HG02938 (cell line): ENCODE measurements at regions not wholly inside any gene's neighbourhood (a gene's known extent, or its start where the extent isn't known, plus 50 kb on each side); places are given as distances from the start of the nearest gene placed in this dataset.

ENCODE experiments used
- ATAC-seq: cut with Tn5 transposase; IDR thresholded peaks from one replicate; pipeline ENCODE4 v1.9.1; 2021; ENCODE audit warnings: mild to moderate bottlenecking, moderate library complexity; ENCODE audit not compliant: unreplicated experiment

DNA sequence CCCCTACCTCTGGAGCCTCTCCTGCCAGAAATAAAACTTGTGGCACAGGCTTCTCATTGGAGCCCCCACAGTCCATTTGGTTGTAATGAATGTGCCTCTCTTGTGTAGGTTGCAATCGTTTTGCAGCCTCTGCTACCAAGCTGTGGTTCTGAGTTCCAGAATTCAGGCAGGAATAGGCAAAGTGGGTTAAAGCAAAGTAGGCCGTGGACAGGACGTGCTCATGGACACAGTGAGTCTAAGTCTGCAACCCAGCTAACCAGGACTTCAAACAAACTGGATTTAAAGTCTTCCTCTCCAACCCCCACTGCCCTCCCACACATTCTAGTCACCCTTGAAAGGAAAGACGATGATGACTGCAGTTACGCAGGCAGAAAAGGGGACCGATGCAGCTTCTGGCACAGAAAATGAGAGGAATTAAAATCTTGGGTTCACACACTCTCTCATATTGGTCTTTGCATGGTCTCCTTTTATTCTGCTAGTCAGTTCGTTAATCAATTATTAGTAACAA, 260.0 kb downstream of the PIK3R1 start:
- no peak for ATAC-seq

DNA sequence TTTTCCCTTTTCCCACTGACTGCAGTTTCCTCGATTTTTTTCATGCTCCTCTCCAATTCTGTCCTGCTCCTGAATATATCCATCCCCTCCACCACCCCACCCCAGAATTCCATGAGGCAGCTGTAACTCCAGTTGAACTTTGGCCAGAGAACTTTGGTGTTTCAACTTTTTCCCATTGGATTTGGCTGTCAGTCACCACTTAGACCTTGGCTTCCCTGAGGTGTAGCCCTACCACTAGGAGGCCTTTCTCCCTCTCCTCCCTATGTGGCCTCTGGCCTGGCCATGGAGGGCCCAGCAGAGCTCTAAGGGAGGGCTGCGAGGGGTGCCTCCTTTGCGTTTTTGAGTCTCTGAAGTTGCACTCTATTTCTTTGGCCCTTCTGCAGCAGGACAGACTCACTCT, 261.3 kb downstream of the PIK3R1 start:
- no peak for ATAC-seq

DNA sequence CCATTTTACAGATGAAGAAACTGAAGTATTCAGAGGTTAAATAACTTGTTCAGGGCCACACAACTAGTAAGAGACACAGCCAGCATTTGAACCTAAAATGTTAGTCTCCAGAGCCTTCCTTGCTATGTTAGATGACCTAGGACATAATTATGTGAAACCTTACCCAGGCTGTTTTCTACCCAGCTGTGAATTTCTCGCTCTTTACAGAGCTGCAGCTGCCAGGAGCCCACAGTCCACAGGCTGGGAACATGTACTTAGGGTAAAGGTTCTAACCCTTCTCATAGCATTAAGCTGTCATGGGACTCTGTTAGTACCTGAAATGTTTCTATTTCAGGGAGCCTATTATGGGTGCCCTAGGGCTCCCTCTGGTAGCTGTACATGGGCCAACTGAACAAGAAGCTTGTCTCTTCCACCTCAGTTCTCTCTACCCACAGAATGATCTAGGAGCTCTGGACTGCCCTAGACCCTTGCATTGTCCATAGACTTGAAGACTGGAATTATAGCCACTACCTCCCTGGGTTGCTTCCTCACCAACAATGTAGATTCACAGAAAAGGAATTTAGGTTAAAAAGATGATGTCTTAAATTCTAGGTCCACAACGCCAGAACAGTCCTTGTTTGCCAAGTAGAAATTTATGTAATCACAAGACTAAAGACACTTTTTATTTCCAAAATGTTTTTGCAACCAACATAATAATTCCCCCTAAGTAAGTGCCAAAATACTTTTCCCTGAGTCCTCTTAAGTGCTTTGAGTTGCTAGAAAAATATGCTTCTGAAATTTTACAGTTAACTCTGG, 262.9 kb downstream of the PIK3R1 start:
- ATAC-seq: no peak

- no peak for ATAC-seq
These were observed 264.0 kb downstream of the PIK3R1 start for GRCh38 chr5:68479524-68479923.

DNA sequence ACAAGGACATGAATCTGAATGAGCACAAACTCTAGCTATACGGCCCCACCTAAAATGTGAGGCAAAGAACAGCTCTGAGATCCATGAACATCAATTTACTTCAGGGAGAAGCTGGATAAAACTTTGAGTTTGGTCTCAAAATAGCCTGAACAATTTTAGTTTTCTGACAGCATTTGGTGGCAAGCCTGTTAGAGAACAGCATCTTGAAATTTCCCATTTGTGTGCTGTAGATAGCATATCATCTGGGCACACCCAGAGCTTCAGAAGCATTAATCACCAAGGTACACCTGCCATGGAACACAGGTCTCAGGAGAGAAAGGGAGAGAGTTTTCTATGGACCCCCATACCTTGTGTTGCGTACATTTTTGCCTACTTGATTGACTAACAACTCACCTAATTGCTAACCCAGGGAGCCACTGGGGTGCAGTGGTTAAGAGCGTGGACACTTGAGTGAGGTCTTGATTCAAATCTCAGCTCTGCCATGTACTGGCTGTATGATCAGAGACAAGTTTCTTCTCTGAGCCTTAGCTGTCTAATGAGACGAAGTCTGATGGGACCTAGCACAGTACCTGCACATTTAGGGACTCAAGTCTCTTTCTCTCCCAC, 264.9 kb downstream of the PIK3R1 start:
- ATAC-seq: no peak

- ATAC-seq: no peak
These were observed 266.6 kb downstream of the PIK3R1 start for GRCh38 chr5:68482199-68482598.

DNA sequence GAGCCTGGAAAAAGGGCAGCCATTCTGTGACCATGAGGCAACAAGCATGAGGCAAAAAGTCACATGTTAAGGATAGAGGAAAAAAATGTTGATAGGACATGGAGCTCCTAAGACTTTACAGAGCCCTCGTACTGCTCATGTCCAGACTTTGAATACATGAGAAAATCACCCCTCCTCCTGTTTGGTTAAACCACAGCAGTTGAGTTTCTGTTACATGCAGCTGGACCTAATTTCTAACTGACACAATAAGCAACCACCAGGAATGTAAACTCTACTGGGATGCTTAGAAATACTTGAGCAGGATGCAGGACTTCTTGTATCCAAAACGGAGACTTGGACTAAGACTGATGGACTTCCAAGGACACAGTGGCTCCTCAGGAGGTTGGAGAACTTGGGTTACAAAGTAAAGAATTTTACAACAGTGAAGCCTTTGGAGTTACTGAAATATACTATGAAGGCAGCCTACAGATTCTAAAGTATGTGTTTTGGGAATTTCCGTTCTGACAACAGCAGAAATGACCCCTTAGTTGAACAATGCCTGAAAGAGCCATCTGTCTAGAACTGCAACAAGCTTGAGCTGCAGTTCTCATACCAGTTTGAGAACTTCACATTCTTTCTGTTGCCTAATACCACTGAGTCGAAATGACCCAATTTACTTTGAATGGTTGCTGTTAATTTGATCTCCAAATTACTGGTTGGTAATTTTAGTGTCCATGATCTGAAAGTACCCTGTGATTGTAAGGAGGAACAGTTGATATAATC, 268.9 kb downstream of the PIK3R1 start:
- ATAC-seq: no peak

- ATAC-seq: no peak
These were observed 274.0 kb downstream of the PIK3R1 start for GRCh38 chr5:68489556-68489955.

- ATAC-seq: no peak
These were observed 274.9 kb downstream of the PIK3R1 start for GRCh38 chr5:68490406-68490805.

- ATAC-seq: no peak
These were observed 279.2 kb downstream of the PIK3R1 start for GRCh38 chr5:68494771-68495170.

DNA sequence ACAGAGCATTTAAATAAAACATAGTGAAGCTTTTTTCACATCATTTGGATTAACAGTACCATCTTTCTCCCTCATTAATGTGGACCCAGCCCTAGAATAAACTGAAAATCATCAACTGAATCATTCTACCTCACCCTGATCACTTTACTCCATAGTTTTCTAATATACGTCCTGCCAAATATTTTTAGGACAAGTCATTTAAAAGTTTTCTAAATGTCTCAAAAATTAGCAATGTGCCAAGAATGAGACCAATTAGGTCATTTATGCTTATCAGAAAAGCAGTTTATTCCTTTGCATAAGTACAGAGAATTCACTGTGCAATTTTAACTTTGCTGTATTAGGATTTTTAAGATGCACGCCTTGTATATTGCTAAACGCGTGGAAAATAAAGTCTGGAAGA, 284.4 kb downstream of the PIK3R1 start:
- no peak for ATAC-seq

DNA sequence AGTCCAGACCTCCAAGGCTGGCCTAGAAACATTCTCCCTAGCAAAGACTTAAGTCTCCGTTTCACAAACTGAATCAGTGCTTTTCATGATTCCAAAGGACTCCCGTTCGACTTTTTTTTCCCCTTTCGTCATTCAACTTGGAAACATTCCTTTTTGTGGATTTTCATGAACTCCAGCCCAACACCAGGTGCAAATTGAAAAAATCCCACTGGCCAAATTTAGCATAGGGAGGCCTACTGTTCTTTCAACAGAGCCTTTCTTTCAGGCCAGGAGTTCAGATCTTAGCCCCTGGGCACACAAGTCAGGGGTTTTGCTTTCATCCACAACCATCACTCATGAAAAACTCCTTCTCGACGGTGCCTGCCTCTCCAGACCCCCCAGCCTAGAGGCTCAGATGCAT, 285.3 kb downstream of the PIK3R1 start:
- no peak for ATAC-seq

DNA sequence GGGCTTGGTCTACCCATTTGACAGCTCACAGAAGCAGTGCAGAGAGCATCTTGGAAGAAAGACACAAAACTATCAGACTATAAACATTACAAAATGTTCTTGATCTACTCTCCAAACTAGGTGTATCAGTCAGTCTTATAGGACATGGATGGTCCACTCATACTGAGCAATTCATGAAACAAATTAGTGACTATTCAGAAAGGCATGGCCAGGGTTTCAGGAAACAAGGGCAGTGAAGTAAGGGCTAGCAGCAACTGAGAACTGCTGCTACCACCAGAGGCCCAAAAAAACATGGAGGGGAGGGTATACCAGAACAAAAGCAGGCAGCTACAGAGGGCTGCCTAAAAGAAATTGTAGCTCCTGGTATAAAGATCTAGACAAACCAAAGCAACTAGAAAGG, 287.0 kb downstream of the PIK3R1 start:
- no peak for ATAC-seq

DNA sequence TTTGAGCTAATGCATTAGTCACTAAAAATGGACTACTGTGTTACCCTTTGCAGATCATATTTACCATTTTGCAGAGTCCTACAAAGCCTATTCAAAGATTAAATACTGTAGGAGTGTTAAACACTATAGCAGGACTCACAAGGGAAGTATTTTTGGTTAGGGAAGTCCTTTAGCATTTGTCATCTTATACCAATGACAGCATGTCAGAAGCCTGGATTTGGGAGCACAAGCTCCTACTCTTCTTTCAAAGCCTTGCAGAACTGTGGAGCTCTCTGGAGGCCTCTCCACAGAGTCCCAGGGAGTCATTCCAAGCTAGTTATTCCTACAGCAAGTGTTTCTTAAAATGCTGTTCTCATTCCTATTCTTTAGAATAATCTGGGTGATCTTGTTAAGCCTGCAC, 288.8 kb downstream of the PIK3R1 start:
- no peak for ATAC-seq

DNA sequence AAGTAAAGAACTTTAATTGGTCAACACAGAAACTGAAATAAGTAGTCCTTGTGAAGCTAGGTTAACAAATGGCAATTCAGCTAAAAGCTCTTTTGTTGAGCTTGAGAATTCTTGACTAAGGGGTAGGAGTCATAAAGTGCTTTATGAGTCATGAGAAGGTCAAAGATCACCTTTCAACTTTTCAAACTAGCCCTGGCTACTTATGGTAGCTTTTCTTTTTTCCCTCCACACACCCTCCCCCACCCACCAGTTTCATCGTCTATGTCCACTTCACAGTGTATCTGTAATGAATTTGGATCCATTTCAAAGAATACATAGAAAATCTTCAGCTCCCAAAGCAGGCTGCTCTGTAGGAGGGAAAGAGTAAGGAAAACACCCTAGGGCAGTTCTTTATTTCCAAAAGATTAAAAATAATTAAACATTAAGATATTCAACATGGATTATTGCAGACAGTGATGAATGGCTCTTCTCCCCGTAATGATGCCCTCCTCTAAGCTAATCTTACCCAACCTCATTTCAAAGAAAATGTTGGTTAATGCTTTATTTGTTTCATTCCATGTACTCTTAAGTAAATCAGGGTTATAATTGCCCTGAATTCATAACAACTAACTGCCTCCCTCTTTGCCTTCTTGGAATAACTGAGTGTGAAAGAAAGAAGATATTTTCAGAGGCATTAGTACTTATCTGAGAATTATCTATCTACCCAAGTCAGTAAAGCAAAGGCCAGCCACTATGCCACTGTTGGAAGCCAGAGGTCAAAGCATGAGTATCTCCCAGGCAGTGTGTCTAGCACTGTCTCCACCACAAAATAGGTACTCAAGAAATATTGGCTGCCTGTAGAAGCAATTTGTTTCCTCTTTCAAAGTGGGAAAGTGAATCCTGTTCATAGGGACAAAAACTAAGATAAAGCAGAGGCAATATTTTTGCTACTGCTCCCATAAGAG, 290.6 kb downstream of the PIK3R1 start:
- no peak for ATAC-seq

- no peak for ATAC-seq
These were observed 300.0 kb downstream of the PIK3R1 start for GRCh38 chr5:68515514-68515913.

DNA sequence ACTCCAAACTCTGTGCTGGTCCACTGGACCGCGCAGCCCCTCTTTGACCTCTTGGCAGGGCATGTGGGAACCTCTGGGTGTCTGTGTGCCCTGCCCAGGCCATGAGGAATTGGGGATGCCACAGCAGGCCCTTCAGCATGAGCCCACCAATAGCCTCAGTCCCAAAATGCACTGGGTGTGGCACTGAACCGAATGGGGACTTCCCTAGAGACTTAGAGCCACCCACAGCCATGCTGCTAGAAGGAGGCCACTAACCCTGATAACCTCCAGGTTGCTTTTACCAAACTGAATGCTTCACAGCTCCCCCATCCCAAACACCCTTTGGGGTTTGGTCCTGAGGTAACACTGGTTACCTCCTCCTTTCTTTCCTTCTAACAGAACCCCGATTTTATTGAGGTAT, 302.7 kb downstream of the PIK3R1 start:
- ATAC-seq: no peak

DNA sequence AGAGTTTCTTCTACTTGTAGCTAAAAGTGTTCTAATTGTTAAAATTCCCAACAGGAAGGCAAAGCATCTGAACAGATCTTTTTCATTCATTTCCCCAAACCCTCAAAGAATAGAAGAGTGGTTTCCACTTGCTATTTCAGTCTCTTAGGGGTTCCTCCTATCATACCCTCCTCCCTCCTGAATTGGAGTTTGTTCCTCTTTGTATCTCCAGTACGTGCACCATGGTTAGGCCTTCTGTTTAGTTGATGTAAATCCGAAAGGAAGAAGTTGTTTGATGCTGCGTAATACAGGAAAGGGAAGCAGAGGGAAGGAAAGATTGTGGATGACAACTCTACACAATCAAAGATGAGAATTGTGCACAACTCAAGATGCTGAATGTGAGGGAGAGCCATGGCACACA, 303.6 kb downstream of the PIK3R1 start:
- ATAC-seq: no peak

GRCh38 chr5:68521776-68522175, 306.2 kb downstream of the PIK3R1 start:
- ATAC-seq: no peak

DNA sequence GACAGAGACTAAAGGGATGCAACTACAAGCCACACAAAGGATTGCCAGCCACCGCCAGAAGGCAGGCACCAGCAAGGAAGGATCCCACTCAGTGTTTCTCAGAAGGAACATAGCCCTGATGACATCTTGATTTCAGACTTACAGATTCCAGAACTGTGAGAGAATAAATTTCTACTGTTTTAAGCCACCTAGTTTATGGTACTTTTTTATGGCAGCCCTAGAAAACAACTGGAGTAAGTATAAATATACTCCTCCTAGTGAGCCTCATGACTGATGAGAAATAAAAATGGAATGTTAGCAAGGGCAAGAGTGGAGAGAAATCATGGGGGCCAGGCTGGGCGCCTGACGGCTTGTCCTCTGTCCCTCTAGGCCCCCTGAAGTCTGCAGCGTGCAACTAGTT, 307.3 kb downstream of the PIK3R1 start:
- ATAC-seq: no peak

- no peak for ATAC-seq
These were observed 313.3 kb downstream of the PIK3R1 start for GRCh38 chr5:68528821-68529273.
